ENCODE measurements at regions not wholly inside any gene's neighbourhood (a gene's known extent, or its start where the extent isn't known, plus 50 kb on each side); places are given as distances from the start of the nearest gene placed in this dataset.

DNA sequence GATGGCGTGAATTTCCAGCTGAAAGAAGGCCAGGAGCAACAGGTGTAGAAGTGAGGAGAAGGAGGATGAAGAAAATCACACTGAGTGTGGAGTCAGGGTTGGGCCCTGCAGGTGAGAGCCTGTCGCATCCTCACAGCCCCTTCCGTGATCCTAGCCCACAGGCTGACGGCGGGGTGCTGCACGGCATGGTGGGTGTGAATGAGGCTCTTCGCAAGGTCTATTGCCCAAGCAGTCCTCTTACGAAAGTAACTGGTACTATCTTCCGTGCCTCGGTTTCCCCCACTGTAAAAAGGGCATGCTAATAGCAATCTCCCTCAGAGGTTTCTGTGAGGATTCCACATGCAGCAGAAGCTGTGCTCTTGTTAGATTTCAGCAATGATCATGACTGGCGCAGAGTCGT is 129.9 kb upstream of the TNS3 start:
- Histone ChIP-seq H2AFZ (ENCODE audit: low read length, unreplicated experiment) (no peak overlapping the region), H3K36me3 (ENCODE audit: insufficient read depth, low read length) (no peaks in the 10 kb centered on the region), H3K4me1 (ENCODE audit: control insufficient read depth, insufficient read depth, low read length, unreplicated experiment) (no peaks in the 10 kb centered on the region), H3K4me3 (ENCODE audit: low read depth, low read length) (no peak overlapping the region), H3K79me2 (ENCODE audit: control insufficient read depth, insufficient read depth, low read length, unreplicated experiment) (no peaks in the 10 kb centered on the region), H3K27ac (ENCODE audit: low read depth, low read length) (no peak overlapping the region), H3K27me3 (ENCODE audit: insufficient read depth, low read length) (no peaks in the 10 kb centered on the region)

DNA sequence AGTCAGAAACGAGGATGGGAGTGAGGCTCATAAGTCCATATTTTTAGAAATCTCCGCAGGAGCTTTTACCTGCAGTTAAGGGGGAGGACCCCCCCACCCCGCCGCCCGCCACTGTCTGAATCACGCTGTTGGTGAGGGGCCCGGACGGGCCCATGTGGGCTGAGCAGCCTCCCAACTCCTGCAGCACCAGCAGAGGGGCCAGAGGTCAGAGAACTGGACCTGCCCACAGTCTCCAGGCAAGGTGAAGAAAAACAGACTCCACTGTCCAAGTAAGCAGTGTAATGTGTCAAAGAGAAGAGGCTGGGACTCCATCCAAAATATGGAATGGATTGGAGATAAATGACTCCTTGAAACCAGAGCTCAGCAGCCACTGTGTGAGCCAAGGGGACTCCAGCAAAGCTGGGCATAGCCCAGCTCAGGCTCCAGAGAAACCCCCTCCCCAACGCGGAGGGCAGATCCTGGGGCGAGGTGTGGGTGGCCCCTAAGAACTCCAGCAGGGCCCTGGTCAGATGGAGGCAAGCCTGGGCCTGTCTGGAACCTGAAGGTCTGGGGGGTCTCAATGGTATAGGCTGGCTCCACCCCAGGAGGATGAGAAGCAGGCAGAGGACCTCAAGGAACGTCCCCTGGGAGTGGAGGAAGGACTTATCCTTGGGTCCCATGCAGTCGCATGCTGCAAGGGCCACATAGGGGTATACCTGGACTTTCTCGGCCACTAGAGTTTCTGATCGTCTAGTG is 128.5 kb upstream of the TNS3 start:
- H3K27ac ChIP-seq (ENCODE audit: low read depth, low read length), result no peak overlapping the region
- no peaks in the 10 kb centered on the region for H3K79me2 ChIP-seq (ENCODE audit: control insufficient read depth, insufficient read depth, low read length, unreplicated experiment)
- H2AFZ ChIP-seq (ENCODE audit: low read length, unreplicated experiment), result no peak overlapping the region
- no peaks in the 10 kb centered on the region for H3K36me3 ChIP-seq (ENCODE audit: insufficient read depth, low read length)
- no peak overlapping the region for H3K4me3 ChIP-seq (ENCODE audit: low read depth, low read length)
- H3K27me3 ChIP-seq (ENCODE audit: insufficient read depth, low read length), result no peaks in the 10 kb centered on the region
- no peaks in the 10 kb centered on the region for H3K4me1 ChIP-seq (ENCODE audit: control insufficient read depth, insufficient read depth, low read length, unreplicated experiment)

DNA sequence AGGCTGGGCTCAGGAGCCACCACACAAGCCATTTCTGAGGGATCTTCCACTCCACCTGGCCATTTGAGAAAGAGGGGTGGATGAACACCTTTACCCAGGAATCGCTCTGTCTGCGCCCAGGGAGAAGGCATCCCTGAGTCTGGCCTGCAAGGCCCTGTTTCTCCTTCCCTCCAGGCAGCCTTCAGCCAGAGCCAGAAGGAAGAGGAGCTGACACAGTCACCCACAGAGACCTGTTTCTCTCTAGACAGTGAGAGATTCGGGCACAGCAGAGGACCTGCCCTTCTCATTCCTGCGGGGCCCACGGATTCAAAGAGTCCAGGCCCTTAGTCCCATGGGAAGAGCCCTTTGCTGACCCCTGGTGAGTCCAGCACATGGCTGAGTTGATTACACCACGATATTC is 127.5 kb upstream of the TNS3 start:
- Histone ChIP-seq H3K27ac (ENCODE audit: low read depth, low read length) (no peak overlapping the region), H3K4me3 (ENCODE audit: low read depth, low read length) (no peak overlapping the region), H2AFZ (ENCODE audit: low read length, unreplicated experiment) (no peak overlapping the region), H3K36me3 (ENCODE audit: insufficient read depth, low read length) (no peaks in the 10 kb centered on the region), H3K27me3 (ENCODE audit: insufficient read depth, low read length) (no peaks in the 10 kb centered on the region), H3K79me2 (ENCODE audit: control insufficient read depth, insufficient read depth, low read length, unreplicated experiment) (no peaks in the 10 kb centered on the region), H3K4me1 (ENCODE audit: control insufficient read depth, insufficient read depth, low read length, unreplicated experiment) (no peaks in the 10 kb centered on the region)

DNA sequence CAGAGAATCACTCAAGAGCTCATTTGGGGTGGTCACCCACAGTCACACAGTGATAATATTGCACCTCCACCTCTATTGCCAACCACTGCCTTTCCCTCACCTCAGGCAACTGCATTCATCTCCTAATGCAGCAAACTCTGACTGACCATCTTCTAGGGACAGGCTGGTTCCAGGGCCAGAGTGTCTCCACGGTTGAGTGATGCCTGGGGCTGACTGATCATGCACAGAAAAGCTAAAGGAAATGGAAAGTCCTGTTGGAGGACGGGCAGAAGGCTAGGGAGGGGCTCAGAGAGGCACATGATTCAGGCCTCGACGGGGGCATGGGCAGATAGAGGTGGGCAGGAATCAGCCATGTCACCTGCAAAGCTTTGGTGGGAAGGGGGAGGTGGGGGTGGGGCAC is 127.1 kb upstream of the TNS3 start:
- H2AFZ ChIP-seq (ENCODE audit: low read length, unreplicated experiment), result no peak overlapping the region
- no peak overlapping the region for H3K4me3 ChIP-seq (ENCODE audit: low read depth, low read length)
- H3K4me1 ChIP-seq (ENCODE audit: control insufficient read depth, insufficient read depth, low read length, unreplicated experiment), result no peaks in the 10 kb centered on the region
- H3K36me3 ChIP-seq (ENCODE audit: insufficient read depth, low read length), result no peaks in the 10 kb centered on the region
- H3K79me2 ChIP-seq (ENCODE audit: control insufficient read depth, insufficient read depth, low read length, unreplicated experiment), result no peaks in the 10 kb centered on the region
- H3K27ac ChIP-seq (ENCODE audit: low read depth, low read length), result no peak overlapping the region
- H3K27me3 ChIP-seq (ENCODE audit: insufficient read depth, low read length), result no peaks in the 10 kb centered on the region

DNA sequence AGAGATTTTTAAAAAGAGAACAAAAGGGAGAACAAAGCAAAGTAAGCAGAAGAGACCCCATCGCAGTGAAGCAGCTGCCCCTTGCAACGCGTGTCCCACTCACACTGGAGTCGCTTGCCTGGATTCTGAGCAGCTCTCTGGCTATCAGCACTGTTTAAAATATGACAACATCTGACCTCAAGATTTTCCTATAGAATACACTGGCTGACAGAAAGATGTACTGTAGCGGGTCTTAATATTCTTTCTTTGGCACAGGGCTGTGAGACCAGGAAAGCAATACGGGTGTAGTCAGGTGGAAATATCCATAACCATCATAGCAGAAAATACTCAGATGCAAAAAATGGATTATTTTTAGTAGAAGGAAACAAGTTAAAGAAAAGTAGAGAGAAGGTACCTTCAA is 125.7 kb upstream of the TNS3 start:
- no peak overlapping the region for H3K27ac ChIP-seq (ENCODE audit: low read depth, low read length)
- no peaks in the 10 kb centered on the region for H3K36me3 ChIP-seq (ENCODE audit: insufficient read depth, low read length)
- no peaks in the 10 kb centered on the region for H3K4me1 ChIP-seq (ENCODE audit: control insufficient read depth, insufficient read depth, low read length, unreplicated experiment)
- H2AFZ ChIP-seq (ENCODE audit: low read length, unreplicated experiment), result no peak overlapping the region
- H3K4me3 ChIP-seq (ENCODE audit: low read depth, low read length), result no peak overlapping the region
- H3K79me2 ChIP-seq (ENCODE audit: control insufficient read depth, insufficient read depth, low read length, unreplicated experiment), result no peaks in the 10 kb centered on the region
- H3K27me3 ChIP-seq (ENCODE audit: insufficient read depth, low read length), result no peaks in the 10 kb centered on the region

DNA sequence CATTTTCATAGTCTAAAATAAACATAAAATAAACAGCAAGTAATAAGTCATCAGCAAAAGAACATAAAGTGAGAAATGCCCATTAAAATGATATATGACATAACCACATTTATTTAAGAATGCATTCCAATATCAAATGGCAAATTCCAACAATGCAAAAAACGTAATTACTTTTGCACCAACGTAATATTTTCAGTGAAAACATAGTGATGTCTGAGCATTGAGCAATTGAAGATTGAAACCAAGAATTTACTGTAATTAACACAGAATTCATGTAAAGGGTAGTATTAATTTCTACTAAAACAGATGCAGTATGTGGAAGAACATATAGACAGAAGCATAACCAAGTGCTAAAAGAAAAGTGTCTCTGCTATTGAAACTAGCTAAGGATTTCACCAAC is 123.0 kb upstream of the TNS3 start:
- Histone ChIP-seq H2AFZ (ENCODE audit: low read length, unreplicated experiment) (no peak overlapping the region), H3K4me1 (ENCODE audit: control insufficient read depth, insufficient read depth, low read length, unreplicated experiment) (no peaks in the 10 kb centered on the region), H3K27ac (ENCODE audit: low read depth, low read length) (no peak overlapping the region), H3K79me2 (ENCODE audit: control insufficient read depth, insufficient read depth, low read length, unreplicated experiment) (no peaks in the 10 kb centered on the region), H3K4me3 (ENCODE audit: low read depth, low read length) (no peak overlapping the region), H3K36me3 (ENCODE audit: insufficient read depth, low read length) (no peaks in the 10 kb centered on the region), H3K27me3 (ENCODE audit: insufficient read depth, low read length) (no peaks in the 10 kb centered on the region)

DNA sequence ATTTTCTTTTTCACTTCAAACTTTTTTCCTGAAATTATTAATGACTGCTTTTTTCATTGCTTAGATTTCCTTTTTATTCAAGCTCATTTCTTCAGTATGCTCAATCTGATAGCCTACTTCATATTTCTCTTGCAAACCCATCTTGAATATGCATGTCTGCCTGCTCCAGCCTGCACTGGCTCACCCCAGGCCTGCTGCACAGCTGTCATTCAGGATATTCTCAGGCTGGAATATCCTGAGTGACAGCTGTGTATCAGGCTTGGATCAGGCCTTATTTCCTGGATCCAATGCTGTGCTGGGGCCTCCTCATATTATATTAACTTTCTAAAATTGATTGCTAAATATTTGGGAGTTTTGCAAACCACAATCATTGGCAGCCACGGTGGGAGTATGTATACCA is 120.2 kb upstream of the TNS3 start:
- H2AFZ ChIP-seq (ENCODE audit: low read length, unreplicated experiment), result no peak overlapping the region
- H3K36me3 ChIP-seq (ENCODE audit: insufficient read depth, low read length), result no peaks in the 10 kb centered on the region
- no peak overlapping the region for H3K4me3 ChIP-seq (ENCODE audit: low read depth, low read length)
- H3K27me3 ChIP-seq (ENCODE audit: insufficient read depth, low read length), result no peaks in the 10 kb centered on the region
- H3K27ac ChIP-seq (ENCODE audit: low read depth, low read length), result no peak overlapping the region
- no peaks in the 10 kb centered on the region for H3K79me2 ChIP-seq (ENCODE audit: control insufficient read depth, insufficient read depth, low read length, unreplicated experiment)
- no peaks in the 10 kb centered on the region for H3K4me1 ChIP-seq (ENCODE audit: control insufficient read depth, insufficient read depth, low read length, unreplicated experiment)

DNA sequence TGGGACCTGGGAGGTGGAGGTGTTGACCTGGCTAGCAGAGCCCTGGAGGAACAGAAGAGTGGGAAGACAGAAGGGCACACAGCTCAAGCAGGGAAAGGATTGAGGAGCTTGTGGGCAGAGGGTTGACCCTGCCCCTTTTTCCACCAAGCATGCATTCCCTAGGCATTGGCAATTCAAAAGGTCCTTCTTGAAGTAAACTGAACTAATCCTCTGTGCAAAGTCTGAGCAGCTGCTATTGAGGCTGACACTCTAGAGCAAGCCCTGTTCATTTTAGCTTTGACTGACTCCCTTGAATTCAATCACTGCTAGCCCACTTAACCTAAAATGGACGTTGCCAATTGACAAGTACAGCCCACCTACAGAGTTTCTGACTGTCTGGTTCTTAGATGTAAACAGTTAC is 116.5 kb upstream of the TNS3 start:
- Histone ChIP-seq H3K36me3 (ENCODE audit: insufficient read depth, low read length) (no peaks in the 10 kb centered on the region), H3K27me3 (ENCODE audit: insufficient read depth, low read length) (no peaks in the 10 kb centered on the region), H3K27ac (ENCODE audit: low read depth, low read length) (no peak overlapping the region), H3K4me1 (ENCODE audit: control insufficient read depth, insufficient read depth, low read length, unreplicated experiment) (no peaks in the 10 kb centered on the region), H3K79me2 (ENCODE audit: control insufficient read depth, insufficient read depth, low read length, unreplicated experiment) (no peaks in the 10 kb centered on the region), H2AFZ (ENCODE audit: low read length, unreplicated experiment) (no peak overlapping the region), H3K4me3 (ENCODE audit: low read depth, low read length) (no peak overlapping the region)

DNA sequence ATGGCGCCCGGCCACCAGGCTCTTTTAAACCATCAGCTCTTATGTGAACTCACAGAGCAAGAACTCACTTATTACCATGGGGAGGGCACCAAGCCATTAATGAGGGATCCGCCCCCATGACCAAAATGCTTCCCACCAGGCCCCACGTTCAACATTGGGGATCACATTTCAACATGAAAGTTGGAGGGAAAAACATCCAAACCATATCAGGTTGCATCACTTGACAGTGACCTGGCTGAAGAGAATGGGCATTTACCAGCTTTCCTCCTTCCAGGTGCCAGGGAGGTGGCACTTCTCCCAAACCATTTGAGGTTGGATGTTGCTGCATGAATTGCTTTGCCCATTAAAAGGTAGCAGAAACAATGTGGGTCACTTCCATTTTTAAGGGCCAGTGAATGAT is 115.6 kb upstream of the TNS3 start:
- Histone ChIP-seq H3K27me3 (ENCODE audit: insufficient read depth, low read length) (no peaks in the 10 kb centered on the region), H3K4me3 (ENCODE audit: low read depth, low read length) (no peak overlapping the region), H3K79me2 (ENCODE audit: control insufficient read depth, insufficient read depth, low read length, unreplicated experiment) (no peaks in the 10 kb centered on the region), H3K27ac (ENCODE audit: low read depth, low read length) (no peak overlapping the region), H3K4me1 (ENCODE audit: control insufficient read depth, insufficient read depth, low read length, unreplicated experiment) (no peaks in the 10 kb centered on the region), H3K36me3 (ENCODE audit: insufficient read depth, low read length) (no peaks in the 10 kb centered on the region), H2AFZ (ENCODE audit: low read length, unreplicated experiment) (no peak overlapping the region)

DNA sequence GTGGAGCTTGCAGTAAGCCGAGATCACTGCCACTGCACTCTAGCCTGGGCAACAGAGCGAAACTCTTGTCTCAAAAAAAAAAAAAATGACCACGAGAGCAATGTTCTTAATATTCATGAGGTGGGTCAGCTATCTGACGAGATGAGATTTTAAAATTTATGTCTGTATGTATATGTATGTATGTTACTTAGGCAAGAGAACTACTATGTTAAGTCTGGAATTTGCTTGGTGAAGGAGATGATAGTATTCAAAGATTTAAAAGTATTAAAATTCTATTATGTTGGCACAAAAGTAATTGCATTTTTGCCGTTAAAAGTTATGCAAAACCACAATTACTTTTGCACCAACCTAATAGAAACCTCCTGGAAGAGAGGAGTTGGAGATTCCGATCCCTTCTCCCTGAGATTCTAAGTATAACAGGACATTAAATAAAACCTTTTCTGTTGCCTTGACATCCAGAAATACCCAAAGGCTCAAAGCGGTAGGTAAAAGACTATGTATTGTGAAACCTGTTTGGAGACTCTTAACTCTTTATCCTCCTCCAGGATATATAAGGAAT is 114.3 kb upstream of the TNS3 start:
- H3K27ac ChIP-seq (ENCODE audit: low read depth, low read length), result no peak overlapping the region
- H3K36me3 ChIP-seq (ENCODE audit: insufficient read depth, low read length), result no peaks in the 10 kb centered on the region

DNA sequence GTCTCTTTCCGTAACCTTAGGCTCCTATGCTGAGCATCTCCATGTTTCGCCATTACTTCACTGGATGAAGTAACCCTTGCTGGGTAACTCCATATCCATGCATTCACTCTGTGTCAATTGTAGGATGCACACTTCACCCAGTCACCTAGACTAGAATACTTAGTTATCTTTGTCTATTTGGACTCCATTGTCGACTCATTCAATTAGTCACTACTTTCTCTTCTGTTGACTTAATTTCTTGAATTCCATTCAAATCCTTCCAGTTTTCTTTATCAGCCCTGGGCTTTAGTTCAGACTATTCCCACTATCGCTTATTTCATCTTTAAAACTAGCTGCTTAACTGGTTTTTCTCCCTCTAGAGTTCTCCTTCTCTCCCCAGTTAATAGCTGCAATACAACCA is 111.3 kb upstream of the TNS3 start:
- no peaks in the 10 kb centered on the region for H3K79me2 ChIP-seq (ENCODE audit: control insufficient read depth, insufficient read depth, low read length, unreplicated experiment)
- H3K4me3 ChIP-seq (ENCODE audit: low read depth, low read length), result no peak overlapping the region
- no peak overlapping the region for H3K27ac ChIP-seq (ENCODE audit: low read depth, low read length)
- H3K27me3 ChIP-seq (ENCODE audit: insufficient read depth, low read length), result no peaks in the 10 kb centered on the region
- no peaks in the 10 kb centered on the region for H3K36me3 ChIP-seq (ENCODE audit: insufficient read depth, low read length)
- H3K4me1 ChIP-seq (ENCODE audit: control insufficient read depth, insufficient read depth, low read length, unreplicated experiment), result peaks cover 6% of the 10 kb centered on the region
- H2AFZ ChIP-seq (ENCODE audit: low read length, unreplicated experiment), result no peak overlapping the region

More for the DNA sequence above, 114.3 kb upstream of the TNS3 start:
- no peaks in the 10 kb centered on the region for H3K79me2 ChIP-seq (ENCODE audit: control insufficient read depth, insufficient read depth, low read length, unreplicated experiment)
- no peak overlapping the region for H2AFZ ChIP-seq (ENCODE audit: low read length, unreplicated experiment)
- H3K4me3 ChIP-seq (ENCODE audit: low read depth, low read length), result no peak overlapping the region
- no peaks in the 10 kb centered on the region for H3K27me3 ChIP-seq (ENCODE audit: insufficient read depth, low read length)
- peaks cover 1% of the 10 kb centered on the region for H3K4me1 ChIP-seq (ENCODE audit: control insufficient read depth, insufficient read depth, low read length, unreplicated experiment)

Measured in ACC112 (cell line).